HG03039 (cell line): ENCODE measurements at regions not wholly inside any gene's neighbourhood (a gene's known extent, or its start where the extent isn't known, plus 50 kb on each side); places are given as distances from the start of the nearest gene placed in this dataset.
"Not testable (repeated sequence)": the region's sequence is repeated elsewhere in the genome, so short reads cannot be mapped to it uniquely, and the experiment has no call there.

Experiments used
- ATAC-seq: cut with Tn5 transposase; IDR thresholded peaks from one replicate; pipeline ENCODE4 v1.9.1; 2021; ENCODE audit warnings: mild to moderate bottlenecking, moderate library complexity; ENCODE audit not compliant: unreplicated experiment

- no peak for ATAC-seq
These were observed 337.9 kb upstream of the KITLG start for GRCh38 chr12:88918161-88918560.

- ATAC-seq = no peak
These were observed 334.7 kb upstream of the KITLG start for GRCh38 chr12:88914967-88915366.

DNA sequence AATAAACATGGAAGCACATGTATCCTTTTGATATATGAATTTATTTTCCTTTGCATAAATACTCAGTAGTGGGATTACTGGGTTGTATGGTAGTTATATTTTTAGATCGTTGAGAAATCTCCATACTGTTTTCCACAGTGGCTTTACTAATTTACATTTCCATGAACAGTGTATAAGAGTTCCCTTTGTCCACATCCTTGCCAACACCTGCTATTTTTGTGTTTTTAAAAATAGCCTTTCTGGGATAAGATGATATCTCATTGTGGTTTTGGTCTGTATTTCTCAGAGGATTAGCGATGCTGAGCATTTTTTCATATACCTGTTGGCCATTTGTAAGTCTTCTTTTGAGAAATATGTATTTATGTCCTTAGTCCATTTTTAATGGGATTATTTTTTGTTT is 329.2 kb upstream of the KITLG start:
- no peak for ATAC-seq

DNA sequence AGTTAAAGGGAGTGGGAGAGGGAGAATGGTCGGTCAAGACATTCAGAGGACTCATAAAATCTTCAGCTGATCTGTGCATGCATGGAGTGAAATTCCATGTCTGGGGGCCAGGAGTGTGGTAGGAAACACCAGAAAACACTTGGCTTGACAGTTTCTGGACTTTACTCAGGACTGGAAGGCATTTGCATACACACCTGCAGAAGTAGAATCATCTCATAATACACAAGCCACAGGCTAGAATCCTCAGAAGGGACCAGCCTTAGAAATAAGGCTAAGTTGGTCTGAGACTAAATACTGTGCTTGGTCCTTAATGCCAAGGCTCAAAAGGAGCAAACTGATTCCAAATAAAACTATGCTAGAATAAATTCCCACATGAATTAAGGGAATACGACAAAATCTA is 328.1 kb upstream of the KITLG start:
- no peak for ATAC-seq

DNA sequence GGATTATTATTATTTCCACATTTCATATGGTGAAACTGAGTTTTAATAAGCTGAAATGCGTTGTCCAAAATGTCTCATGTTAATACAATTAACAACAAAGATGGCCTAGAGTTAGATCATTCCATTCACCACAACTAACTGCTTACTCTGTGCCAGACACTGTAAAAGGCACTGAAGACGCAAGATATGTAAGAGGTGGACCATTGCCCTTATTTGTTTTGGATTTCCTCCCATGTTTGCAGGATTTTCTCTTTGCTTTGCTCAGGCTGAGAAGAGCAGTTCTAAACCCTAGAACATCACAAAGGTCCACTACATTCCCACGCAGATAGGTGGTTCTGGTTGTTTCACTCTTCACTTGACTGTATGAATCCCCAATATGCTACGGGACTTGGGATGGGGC is 324.4 kb upstream of the KITLG start:
- ATAC-seq = no peak

DNA sequence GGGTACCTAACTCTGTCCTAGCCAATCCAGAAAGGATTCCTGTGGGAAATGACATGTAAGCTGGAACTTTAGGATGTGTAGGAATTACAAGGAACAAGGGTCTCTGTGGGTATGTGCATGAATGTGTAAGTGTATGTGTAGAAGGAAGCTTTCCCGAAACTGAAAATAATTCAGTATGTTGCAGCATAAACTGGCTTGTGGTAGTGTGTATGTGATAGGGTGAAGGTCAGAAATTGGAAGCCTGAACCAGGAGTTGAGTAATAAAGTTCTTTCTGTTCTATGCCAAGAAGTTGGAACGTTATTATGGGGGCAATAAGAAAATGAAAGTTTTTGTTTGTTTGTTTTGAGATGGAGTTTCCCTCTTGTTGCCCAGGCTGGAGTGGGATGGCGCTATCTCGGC is 323.1 kb upstream of the KITLG start:
- ATAC-seq = no peak

GRCh38 chr12:88897723-88898122 is 317.5 kb upstream of the KITLG start:
- ATAC-seq = no peak

- no peak for ATAC-seq
These were observed 316.7 kb upstream of the KITLG start for GRCh38 chr12:88896958-88897357.

DNA sequence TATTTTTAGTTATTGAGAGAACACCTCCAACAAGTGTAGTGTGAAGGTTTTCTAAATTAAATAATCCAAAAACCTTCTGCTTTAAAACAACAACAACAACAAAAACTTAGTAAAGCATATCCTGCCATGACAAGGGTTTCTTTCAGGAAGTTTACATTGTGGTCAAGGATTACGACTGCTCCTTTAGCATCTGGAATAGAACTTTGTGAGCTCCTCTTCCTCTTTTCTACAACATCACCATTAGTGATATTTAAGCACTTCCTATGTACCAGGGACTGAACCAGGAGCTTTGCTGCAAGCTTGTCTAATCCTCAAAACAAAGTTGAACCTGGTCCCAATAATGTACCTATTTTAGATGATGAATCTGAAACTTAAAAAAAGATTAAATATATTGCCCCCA is 315.4 kb upstream of the KITLG start:
- no peak for ATAC-seq

GRCh38 chr12:88893801-88894200 is 313.5 kb upstream of the KITLG start:
- no peak for ATAC-seq

DNA sequence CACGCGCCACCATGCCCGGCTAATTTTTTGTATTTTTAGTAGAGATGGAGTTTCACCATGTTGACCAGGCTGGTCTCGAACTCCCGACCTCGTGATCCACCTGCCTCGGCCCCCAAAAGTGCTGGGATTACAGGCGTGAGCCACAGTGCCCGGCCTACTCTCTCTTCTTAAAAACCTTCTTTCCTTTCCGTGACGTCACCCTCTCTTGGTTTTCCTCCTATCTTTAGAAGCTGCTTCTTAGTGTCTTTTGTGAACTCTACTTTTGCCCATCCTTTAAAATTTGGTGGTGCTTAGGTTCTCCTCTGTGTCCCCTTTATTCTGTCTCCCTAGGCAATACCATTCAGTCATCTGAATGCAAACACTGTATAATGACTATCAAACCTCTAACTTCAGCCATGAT is 311.2 kb upstream of the KITLG start:
- ATAC-seq = not testable (repeated sequence)

DNA sequence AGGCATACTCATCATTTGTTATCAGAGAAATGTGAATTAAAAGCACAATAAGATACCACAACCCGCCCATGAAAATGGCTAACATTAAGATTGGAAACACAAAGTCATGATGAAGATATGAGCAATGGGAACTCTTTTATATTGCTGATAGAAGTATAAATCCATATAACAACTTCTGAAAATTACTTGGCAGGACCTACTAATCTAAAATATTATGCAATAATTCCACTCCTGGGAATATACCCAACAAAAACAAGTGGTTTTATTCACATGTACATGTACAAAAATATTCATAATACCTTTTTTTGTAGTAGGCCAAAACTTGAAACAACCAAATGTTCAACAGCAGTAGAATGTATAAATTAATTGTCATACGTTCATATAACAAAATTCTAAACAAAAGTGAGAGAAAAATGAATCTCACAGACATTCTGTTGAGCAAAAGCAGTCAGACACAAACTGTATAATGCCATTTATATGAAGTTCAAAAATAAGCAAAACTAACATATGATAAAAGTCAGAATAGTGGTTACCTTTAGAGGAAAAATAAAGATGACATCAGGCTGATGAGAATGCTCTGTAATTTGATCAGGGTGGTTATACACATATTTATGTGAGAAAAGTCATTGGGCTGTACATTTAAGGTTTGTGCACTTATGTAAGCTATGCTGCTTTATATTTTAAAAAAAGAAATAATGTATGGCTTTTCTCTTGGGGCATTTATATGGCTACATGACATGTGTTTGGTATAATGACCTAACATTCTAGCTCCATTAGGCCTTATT is 309.2 kb upstream of the KITLG start:
- no peak for ATAC-seq

DNA sequence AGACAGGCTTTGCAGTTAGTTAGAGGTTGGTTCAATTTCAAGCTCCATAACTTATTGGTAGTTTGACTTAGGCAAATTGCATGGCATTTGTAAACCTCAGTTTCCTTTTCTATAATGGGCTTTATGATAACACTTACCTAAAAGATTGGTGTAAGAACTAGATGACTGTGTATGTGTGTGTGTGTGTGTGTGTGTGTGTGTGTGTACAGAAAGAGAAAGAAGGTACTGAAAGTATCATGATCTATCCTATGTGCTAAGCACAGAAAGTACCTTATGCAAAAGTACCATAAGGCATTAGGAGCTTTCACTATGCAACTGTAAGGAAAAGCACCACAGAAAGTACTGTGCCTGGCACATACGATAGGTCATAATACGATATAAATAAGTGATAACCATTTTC is 304.3 kb upstream of the KITLG start:
- peak; percentile 71 for ATAC-seq

- no peak for ATAC-seq
These were observed 302.4 kb upstream of the KITLG start for GRCh38 chr12:88882662-88883061.

- ATAC-seq = no peak
These were observed 299.8 kb upstream of the KITLG start for GRCh38 chr12:88880051-88880450.

GRCh38 chr12:88878295-88878694 is 298.0 kb upstream of the KITLG start:
- ATAC-seq = no peak

GRCh38 chr12:88876857-88877256 is 296.6 kb upstream of the KITLG start:
- no peak for ATAC-seq

DNA sequence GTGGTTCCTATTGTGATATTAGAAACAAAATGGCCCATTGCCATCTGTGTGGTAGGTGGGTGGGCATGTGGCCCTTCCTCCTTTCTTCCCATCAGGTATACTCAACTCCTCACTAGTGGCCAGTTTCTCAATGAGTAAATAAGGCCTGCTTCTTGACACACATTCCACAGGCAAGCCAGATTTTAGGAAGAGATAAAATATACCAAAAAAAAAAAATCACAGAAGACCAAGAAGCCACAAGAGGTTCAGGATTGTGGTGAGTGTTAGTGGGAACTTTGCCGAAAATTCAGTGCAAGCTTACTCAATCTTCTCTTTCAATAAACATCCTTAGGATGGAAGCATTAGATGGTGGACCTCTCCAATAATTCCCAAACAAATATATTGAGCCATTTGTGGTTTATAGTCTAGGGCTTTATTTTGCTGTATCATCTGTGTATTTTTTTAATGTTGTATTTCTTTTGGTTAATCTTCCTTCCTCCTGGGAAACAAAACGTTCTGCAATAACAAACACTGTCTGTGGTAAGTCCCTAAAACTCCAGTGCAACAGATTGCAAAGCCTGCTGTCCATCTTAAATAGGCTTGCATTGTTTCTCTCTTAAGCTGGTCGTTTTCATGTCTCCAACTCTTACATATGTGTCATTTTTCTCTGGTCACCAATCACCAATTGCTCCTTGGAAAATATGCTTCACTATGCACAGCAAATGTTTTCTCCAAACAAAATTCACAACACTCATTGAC is 289.9 kb upstream of the KITLG start:
- ATAC-seq = no peak

DNA sequence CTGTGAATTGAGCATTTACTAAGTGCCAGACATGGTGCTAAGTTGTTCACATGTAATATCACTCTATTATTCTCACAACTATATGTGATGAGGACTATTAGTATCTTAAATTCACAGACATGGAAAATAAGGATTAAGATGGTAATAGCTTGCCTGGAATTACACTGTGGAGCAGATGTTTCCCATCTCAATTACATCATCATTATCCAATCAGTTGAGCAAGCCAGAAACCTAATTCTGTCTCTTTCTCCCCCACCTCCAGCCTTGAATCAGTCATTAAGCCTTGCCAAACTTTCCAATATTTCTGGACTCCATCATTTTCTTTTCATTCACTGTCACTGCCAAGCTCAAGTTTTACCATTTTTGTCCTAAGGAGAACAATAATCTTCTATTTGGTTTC is 287.8 kb upstream of the KITLG start:
- no peak for ATAC-seq

GRCh38 chr12:88867510-88867909 is 287.2 kb upstream of the KITLG start:
- ATAC-seq = no peak

GRCh38 chr12:88866881-88867280 is 286.6 kb upstream of the KITLG start:
- ATAC-seq = no peak

- no peak for ATAC-seq
These were observed 285.3 kb upstream of the KITLG start for GRCh38 chr12:88865537-88865936.
